ENCODE measurements at regions not wholly inside any gene's neighbourhood (a gene's known extent, or its start where the extent isn't known, plus 50 kb on each side); places are given as distances from the start of the nearest gene placed in this dataset.

DNA sequence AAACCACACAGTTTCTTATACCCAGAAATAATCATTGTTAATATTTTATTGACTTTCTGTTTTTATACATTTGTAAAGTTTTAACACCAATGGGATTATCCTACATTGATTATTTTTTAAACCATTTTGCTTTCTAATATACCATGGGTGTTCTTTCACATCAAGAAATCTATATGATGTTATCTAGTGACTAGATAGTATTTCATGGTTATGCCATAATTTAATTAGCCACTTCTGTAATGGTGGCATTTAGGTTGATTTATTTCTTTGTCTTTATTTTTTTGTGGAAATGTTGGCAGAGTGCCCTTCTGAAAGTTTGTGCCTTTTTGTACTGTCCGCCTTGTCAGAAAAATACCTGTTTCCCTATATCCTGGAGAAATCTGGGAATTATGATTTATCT lies 193.3 kb downstream of the CEP135 start:
- TF ChIP-seq, protein P1, sequence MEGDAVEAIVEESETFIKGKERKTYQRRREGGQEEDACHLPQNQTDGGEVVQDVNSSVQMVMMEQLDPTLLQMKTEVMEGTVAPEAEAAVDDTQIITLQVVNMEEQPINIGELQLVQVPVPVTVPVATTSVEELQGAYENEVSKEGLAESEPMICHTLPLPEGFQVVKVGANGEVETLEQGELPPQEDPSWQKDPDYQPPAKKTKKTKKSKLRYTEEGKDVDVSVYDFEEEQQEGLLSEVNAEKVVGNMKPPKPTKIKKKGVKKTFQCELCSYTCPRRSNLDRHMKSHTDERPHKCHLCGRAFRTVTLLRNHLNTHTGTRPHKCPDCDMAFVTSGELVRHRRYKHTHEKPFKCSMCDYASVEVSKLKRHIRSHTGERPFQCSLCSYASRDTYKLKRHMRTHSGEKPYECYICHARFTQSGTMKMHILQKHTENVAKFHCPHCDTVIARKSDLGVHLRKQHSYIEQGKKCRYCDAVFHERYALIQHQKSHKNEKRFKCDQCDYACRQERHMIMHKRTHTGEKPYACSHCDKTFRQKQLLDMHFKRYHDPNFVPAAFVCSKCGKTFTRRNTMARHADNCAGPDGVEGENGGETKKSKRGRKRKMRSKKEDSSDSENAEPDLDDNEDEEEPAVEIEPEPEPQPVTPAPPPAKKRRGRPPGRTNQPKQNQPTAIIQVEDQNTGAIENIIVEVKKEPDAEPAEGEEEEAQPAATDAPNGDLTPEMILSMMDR (IDR thresholded peaks at IDR 0.05; ENCODE audit: insufficient read depth, low read length, poor library complexity, severe bottlenecking) = no peak
- no peak for TF ChIP-seq EZH2phosphoT487 (conservative IDR thresholded peaks at IDR 0.05; ENCODE audit: low read length)
